ENCODE measurements at regions not wholly inside any gene's neighbourhood (a gene's known extent, or its start where the extent isn't known, plus 50 kb on each side); places are given as distances from the start of the nearest gene placed in this dataset.

GRCh38 chr18:67139899-67140298 lies 376.6 kb downstream of the DSEL start:
- H3T11ph ChIP-seq (ENCODE audit: low read length) = no peak overlapping the region
- no peak overlapping the region for H2BK12ac ChIP-seq (ENCODE audit: insufficient read length, low read depth, low read length)
- H4K8ac ChIP-seq (replicated peaks; ENCODE audit: insufficient read length, low read depth, low read length) = no peak overlapping the region
- H3K9ac ChIP-seq (ENCODE audit: extremely low read depth, insufficient read length, low read length) = no peak overlapping the region
- no peak overlapping the region for H2BK120ac ChIP-seq (ENCODE audit: low read depth, low read length, poor library complexity, severe bottlenecking)
- H3K56ac ChIP-seq (ENCODE audit: insufficient read length, low read depth, low read length) = no peak overlapping the region
- H2BK5ac ChIP-seq (ENCODE audit: insufficient read length, low read length) = no peak overlapping the region
- H3K4me1 Mint-ChIP-seq = 0 out of 4 replicates have a peak, but pooled peaks cover 0 to 3% of the 10 kb centered on the region in 2 experiments
- no peaks in the 10 kb centered on the region for H4K20me1 ChIP-seq (ENCODE audit: control insufficient read depth, insufficient read depth, insufficient read length)
- no peak overlapping the region for H3K27ac ChIP-seq (ENCODE audit: insufficient read length, low read depth, low read length)
- no peak overlapping the region for H3K18ac ChIP-seq (ENCODE audit: insufficient read length, low read depth, low read length)
- TF ChIP-seq CTCF (conservative IDR thresholded peaks at IDR 0.05) = no peak
- no peaks in the 10 kb centered on the region for H3K79me2 ChIP-seq (ENCODE audit: insufficient read depth, low read length)
- H3K23me2 ChIP-seq (ENCODE audit: insufficient read length, low read depth, low read length, poor library complexity, severe bottlenecking) = no peaks in the 10 kb centered on the region
- H4K5ac ChIP-seq (ENCODE audit: insufficient read length, low read depth, low read length) = no peak overlapping the region
- no peaks in the 10 kb centered on the region for H3K36me3 Mint-ChIP-seq (ENCODE audit: insufficient read depth in 1 of 3, low read depth in 3 of 3)
- no CpG with 5 or more reads among the region's 1 CpG for WGBS (ENCODE audit: extremely low coverage, insufficient read length, low lambda C conversion rate)
- no peaks in the 10 kb centered on the region for H3K9me3 Mint-ChIP-seq
- no peak overlapping the region for H2BK15ac ChIP-seq (ENCODE audit: low read depth, low read length)
- no peak overlapping the region for H3K4ac ChIP-seq (ENCODE audit: low read depth, low read length)
- H3K4me2 ChIP-seq (ENCODE audit: insufficient read depth, insufficient read length, low read length) = no peak overlapping the region
- H2BK20ac ChIP-seq (ENCODE audit: low read depth, low read length, poor library complexity, severe bottlenecking) = no peak overlapping the region
- no peak overlapping the region for H3K23ac ChIP-seq (ENCODE audit: insufficient read length, low read depth, low read length)
- H3K27me3 Mint-ChIP-seq (ENCODE audit: low read depth) = no peaks in the 10 kb centered on the region
- no peaks in the 10 kb centered on the region for H3K4me1 ChIP-seq (ENCODE audit: insufficient read depth, low read length)
- DNase-seq = no peak
- no peak overlapping the region for H3K14ac ChIP-seq (ENCODE audit: insufficient read depth, low read length)
- no peaks in the 10 kb centered on the region for H3K79me1 ChIP-seq (ENCODE audit: insufficient read depth, low read depth, low read length, poor library complexity, severe bottlenecking)
- H3K27ac Mint-ChIP-seq = no peak overlapping the region
- no peaks in the 10 kb centered on the region for H3K9me3 ChIP-seq (ENCODE audit: control insufficient read depth, low read depth, low read length)
- H2AK5ac ChIP-seq (ENCODE audit: insufficient read length, low read length) = no peak overlapping the region
- no peaks in the 10 kb centered on the region for H3K27me3 ChIP-seq (ENCODE audit: insufficient read depth, low read length)
- H4K91ac ChIP-seq (ENCODE audit: insufficient read length, low read depth, low read length) = no peak overlapping the region
- H3K4me3 Mint-ChIP-seq = no peak overlapping the region
- no peak overlapping the region for H2AFZ ChIP-seq (ENCODE audit: low read length)
